ES-I3 (cell line): ENCODE measurements at regions not wholly inside any gene's neighbourhood (a gene's known extent, or its start where the extent isn't known, plus 50 kb on each side); places are given as distances from the start of the nearest gene placed in this dataset.
"Not testable (repeated sequence)": the region's sequence is repeated elsewhere in the genome, so short reads cannot be mapped to it uniquely, and the experiment has no call there.

ENCODE experiments used
- H3K36me3 ChIP-seq: 2 replicates; pipeline ENCODE4 v1.6.1; 2013; ENCODE audit warnings: mild to moderate bottlenecking, low read length, control low read depth, moderate library complexity; ENCODE audit not compliant: insufficient read depth
- H3K4me1 ChIP-seq: 2 replicates; pipeline ENCODE4 v1.6.1; 2013; ENCODE audit warnings: mild to moderate bottlenecking, control low read depth, low read length; ENCODE audit not compliant: insufficient read depth
- H3K9ac ChIP-seq: 2 replicates; pipeline ENCODE4 v1.6.1; 2013; ENCODE audit warnings: low read depth, mild to moderate bottlenecking, low read length, moderate library complexity
- H3K9me3 ChIP-seq: 2 replicates; pipeline ENCODE4 v1.6.1; 2013; ENCODE audit warnings: mild to moderate bottlenecking, low read length, moderate library complexity; ENCODE audit not compliant: control insufficient read depth, insufficient read depth

DNA sequence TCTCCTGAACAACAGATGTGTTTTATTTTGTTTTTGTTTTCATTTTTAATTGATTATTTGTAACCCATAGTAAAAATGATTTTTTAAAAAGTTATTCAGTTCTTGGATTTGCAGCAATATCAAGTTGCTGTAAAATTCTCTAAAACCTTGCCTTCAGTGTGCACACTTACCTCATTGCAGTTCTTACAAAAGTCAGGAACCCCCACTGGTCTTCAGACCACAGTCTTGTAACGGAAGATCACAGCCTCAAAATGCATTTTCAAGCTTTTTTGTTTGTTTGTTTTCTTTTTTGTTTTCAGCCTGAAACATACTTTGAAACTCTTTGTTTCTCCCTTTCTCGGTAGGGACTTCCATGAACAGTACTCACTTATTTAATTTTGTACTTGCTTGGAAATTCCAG lies 1012.8 kb upstream of the GYPC start:
- no peaks in the 10 kb centered on the region for H3K4me1 ChIP-seq
- H3K36me3 ChIP-seq, result no peaks in the 10 kb centered on the region
- H3K9me3 ChIP-seq, result no peaks in the 10 kb centered on the region
- no peak overlapping the region for H3K9ac ChIP-seq

DNA sequence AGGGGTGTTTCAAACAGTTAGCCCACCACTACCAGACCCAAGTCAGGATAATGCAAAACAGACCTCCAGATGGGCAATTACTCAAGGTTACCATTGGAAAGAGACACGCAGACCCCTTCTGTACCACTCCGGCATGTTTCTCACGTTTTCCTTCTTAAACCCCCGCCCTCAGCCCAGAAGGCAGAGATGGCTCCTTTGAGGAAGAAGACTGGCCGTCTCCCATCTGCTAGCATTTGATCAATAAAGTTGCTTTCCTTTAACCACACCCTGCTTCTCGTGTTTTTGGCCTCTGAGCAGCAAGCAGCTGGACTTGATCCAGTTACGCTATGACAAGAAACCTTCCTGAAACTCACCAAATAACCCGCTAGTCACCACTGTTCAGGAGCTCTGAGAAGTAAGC lies 1012.4 kb upstream of the GYPC start:
- H3K36me3 ChIP-seq, result no peaks in the 10 kb centered on the region
- H3K9me3 ChIP-seq, result no peaks in the 10 kb centered on the region
- H3K9ac ChIP-seq, result no peak overlapping the region
- no peaks in the 10 kb centered on the region for H3K4me1 ChIP-seq

DNA sequence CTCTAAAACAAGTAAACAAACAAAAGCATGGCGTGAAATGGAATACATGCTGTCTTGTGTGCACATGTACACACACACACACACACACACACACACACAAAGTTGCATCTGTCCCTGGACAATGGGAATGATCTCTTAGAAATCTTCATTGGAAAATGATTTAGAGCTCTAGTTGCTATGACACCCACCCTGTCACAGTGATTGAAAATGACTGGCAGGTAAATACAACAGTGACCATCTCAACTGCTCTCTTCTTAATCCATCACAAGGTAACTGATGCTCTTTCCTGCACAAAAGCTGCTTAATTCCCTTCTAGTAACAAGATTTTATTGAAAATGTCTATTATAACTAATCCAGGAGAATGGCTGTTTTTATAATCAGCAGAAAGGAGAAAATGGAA lies 1011.7 kb upstream of the GYPC start:
- no peaks in the 10 kb centered on the region for H3K9me3 ChIP-seq
- no peaks in the 10 kb centered on the region for H3K36me3 ChIP-seq
- no peaks in the 10 kb centered on the region for H3K4me1 ChIP-seq
- H3K9ac ChIP-seq, result no peak overlapping the region

- Histone ChIP-seq H3K4me1 (no peaks in the 10 kb centered on the region), H3K9me3 (no peaks in the 10 kb centered on the region), H3K9ac (no peak overlapping the region), H3K36me3 (no peaks in the 10 kb centered on the region)
Observed at GRCh38 chr2:125652280-125652679, 1003.7 kb upstream of the GYPC start.

DNA sequence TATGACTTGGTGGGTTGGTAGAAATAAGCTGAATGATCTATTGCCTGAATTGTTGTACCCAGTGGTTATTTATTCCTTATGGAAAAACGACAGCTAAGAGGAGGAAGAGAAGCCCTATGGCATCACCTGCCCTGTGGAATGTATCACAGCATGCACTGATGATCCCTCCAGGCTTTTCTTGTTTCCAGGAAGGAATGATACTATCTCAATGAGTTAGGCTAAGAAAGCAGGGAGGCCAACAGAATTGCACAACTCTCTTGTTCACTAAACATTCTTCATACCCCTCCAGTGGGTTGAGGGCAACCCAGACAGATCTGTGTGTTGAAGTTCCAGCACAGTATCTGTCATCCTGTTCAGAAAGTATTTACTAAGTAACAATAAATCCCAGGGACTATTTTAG lies 1001.7 kb upstream of the GYPC start:
- no peaks in the 10 kb centered on the region for H3K9me3 ChIP-seq
- no peaks in the 10 kb centered on the region for H3K4me1 ChIP-seq
- no peaks in the 10 kb centered on the region for H3K36me3 ChIP-seq
- H3K9ac ChIP-seq, result no peak overlapping the region

DNA sequence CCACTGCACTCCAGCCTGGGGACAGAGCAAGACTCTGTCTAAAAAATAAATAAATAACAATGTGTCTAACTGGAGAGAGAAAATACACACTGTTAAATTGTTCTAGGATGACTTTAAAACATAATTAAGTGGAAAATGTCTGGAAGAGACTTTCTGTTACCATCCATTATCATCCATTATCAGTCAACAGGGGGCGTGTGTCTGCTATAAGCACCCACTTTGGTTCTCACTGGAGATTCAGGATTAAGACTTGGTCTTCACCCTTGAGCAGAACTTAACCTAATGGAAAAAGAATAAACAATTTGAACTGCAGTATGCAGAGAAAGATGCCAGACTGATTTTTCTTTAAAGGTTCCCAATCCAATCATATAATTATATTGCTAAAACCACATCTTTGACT lies 999.8 kb upstream of the GYPC start:
- Histone ChIP-seq H3K36me3 (no peaks in the 10 kb centered on the region), H3K9ac (no peak overlapping the region), H3K4me1 (no peaks in the 10 kb centered on the region), H3K9me3 (no peaks in the 10 kb centered on the region)

DNA sequence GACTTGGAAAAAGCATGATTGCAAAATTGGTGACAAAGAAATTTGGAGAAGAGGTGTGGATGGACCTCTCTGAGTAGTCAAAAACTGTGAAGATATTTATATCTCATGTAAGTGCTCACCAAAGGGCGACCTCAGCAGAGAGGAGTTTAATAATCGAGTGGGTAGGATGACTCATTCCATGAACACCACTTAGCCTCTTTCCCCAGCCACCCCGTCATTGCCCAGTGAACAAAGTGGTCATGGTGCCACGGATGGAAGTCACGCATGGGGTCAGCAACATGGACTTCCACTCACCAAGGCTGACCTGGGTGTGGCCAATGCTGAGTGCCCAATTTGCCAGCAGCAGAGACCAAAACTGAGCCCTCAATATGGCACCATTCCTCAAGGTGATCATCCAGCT lies 997.4 kb upstream of the GYPC start:
- Histone ChIP-seq H3K4me1 (no peaks in the 10 kb centered on the region), H3K36me3 (no peaks in the 10 kb centered on the region)

DNA sequence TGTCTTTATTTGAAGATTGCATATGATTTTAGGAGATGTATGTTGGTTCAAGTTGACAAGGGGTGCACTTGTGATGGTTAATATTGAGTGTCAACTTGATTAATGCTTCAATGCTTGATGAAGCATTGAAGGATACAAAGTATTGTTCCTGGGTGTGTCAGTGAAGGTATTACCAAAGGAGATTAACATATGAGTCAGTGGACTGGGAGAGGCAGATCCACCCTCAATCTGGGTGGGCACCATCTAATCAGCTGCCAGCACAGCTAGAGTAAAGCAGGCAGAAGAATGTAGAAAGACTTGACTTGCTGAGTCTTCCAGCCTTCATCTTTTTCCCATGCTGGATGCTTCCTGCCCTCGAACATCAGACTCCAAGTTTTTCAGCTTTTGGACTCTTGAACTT lies 995.6 kb upstream of the GYPC start:
- not testable (repeated sequence) for H3K9me3 ChIP-seq, H3K4me1 ChIP-seq

More for the DNA sequence above, 997.4 kb upstream of the GYPC start:
- Histone ChIP-seq H3K9ac (no peak overlapping the region), H3K9me3 (no peaks in the 10 kb centered on the region)

GRCh38 chr2:125667630-125668029 lies 988.3 kb upstream of the GYPC start:
- Histone ChIP-seq H3K9ac (no peak overlapping the region), H3K4me1 (no peaks in the 10 kb centered on the region), H3K9me3 (no peaks in the 10 kb centered on the region), H3K36me3 (no peaks in the 10 kb centered on the region)

More for the DNA sequence above, 995.6 kb upstream of the GYPC start:
- H3K36me3 ChIP-seq, H3K9ac ChIP-seq: not testable (repeated sequence)

DNA sequence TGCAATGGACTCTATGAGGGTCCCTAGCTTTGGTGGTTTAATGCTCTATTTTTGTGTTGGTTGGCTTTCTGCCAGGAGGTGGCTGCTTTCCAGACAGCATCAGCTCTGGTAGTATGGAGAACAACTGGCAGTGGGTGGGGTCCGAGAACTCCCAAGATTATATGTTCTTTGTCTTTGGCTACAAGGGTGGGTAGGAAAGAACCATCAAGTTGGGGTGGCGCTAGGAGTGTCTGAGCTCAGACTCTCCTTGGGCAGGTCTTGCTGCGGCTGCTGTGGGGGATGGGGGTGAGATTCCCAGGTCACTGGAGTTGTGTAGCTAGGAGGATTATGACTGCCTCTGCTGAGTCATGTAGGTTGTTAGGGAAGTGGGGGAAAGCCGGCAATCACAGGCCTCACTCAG lies 976.1 kb upstream of the GYPC start:
- Histone ChIP-seq H3K9ac (no peak overlapping the region), H3K36me3 (no peaks in the 10 kb centered on the region), H3K9me3 (no peaks in the 10 kb centered on the region), H3K4me1 (no peaks in the 10 kb centered on the region)

- H3K9ac ChIP-seq, result no peak overlapping the region
- no peaks in the 10 kb centered on the region for H3K36me3 ChIP-seq
- no peaks in the 10 kb centered on the region for H3K9me3 ChIP-seq
- H3K4me1 ChIP-seq, result no peaks in the 10 kb centered on the region
Observed at GRCh38 chr2:125680809-125681208, 975.1 kb upstream of the GYPC start.

DNA sequence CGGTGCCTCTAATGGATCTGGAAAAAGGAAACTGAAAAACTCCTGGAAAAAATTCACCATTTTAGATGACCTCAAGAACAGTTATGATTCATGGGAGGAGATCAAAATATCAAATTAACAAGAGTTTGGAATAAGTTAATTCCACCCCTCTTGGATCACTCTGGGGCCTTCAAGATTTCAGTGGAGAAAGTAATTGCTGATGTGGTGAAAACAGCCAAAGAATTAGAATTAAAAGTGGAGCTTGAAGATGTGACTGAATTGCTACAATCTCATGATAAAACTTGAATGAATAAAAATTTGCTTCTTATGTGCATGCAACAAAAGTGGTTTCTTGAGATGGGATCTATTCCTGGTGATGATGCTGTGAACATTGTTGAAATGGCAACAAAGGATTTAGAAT lies 974.4 kb upstream of the GYPC start:
- no peaks in the 10 kb centered on the region for H3K9me3 ChIP-seq
- no peak overlapping the region for H3K9ac ChIP-seq
- no peaks in the 10 kb centered on the region for H3K4me1 ChIP-seq
- no peaks in the 10 kb centered on the region for H3K36me3 ChIP-seq

DNA sequence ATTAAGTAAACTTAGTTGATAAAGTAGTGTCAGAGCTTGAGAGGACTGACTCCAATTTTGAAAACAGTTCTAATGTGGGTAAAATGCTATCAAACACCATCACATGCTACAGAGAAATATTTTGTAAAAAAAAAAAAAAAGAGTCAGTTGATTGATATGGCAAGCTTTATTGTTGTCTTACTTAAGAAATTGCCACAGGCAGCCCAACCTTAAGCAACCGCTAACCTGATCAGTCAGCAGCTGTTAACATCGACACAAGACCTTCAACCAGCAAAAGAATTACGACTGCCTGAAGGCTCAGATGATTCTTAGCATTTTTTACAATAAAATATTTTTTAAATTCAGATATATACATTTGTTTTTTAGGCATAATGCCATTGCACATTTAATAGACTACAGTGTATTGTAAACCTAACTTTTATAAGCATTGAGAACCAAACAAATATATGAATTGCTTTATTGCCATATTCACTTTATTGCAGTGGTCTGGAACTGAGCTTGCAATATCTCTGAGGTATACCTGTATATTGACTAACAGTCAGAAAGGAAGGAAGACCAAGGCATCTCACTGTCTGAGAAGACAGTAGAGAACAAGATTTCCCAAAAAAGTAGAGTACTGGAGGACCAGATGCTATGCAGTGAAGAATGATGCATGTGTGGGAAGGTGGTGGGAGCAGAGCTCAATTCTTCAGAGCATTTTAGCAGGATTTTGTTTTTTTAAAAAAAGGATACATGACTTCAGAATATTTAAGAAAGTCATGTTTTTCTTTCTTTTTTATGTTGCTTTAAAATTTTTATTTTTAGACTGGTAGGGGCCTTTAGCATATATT lies 973.8 kb upstream of the GYPC start:
- no peak overlapping the region for H3K9ac ChIP-seq
- no peaks in the 10 kb centered on the region for H3K36me3 ChIP-seq
- H3K9me3 ChIP-seq, result no peaks in the 10 kb centered on the region
- no peaks in the 10 kb centered on the region for H3K4me1 ChIP-seq

DNA sequence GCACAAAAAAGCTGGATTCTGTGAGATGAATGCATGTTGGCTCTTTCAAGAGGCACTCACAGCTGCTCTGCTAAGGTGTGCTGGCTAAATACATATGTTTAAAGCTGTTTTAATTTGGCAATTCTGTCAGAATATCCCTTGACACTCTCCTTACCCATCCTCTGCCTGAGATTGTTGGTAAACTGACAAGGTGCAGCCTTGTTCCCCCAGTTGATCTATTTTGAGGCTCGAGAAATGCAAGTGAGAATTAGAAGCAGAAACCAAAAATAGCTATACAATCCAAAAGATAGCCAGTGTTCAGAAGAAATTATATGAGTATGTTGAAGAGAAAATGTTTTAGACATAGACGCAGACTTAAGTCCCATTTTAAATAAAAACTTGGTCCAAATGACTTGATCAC lies 971.7 kb upstream of the GYPC start:
- no peaks in the 10 kb centered on the region for H3K36me3 ChIP-seq
- H3K9ac ChIP-seq, result no peak overlapping the region
- H3K4me1 ChIP-seq, result no peaks in the 10 kb centered on the region
- H3K9me3 ChIP-seq, result no peaks in the 10 kb centered on the region

GRCh38 chr2:125684932-125685331 lies 971.0 kb upstream of the GYPC start:
- no peak overlapping the region for H3K9ac ChIP-seq
- H3K4me1 ChIP-seq, result no peaks in the 10 kb centered on the region
- no peaks in the 10 kb centered on the region for H3K9me3 ChIP-seq
- H3K36me3 ChIP-seq, result no peaks in the 10 kb centered on the region
